ENCODE measurements at regions not wholly inside any gene's neighbourhood (a gene's known extent, or its start where the extent isn't known, plus 50 kb on each side); places are given as distances from the start of the nearest gene placed in this dataset.

- TF ChIP-seq CTCF (conservative IDR thresholded peaks at IDR 0.05 in 1 of 2, IDR thresholded peaks at IDR 0.05 in 1 of 2; ENCODE audit: low read depth in 1 of 2, low read length in 2 of 2) (no peak), EZH2 (IDR thresholded peaks at IDR 0.05; ENCODE audit: low read length, missing control alignments) (no peak)
These were observed 235.7 kb upstream of the TMEM72 start for GRCh38 chr10:44675387-44675874.
